Ramos (cell line): ENCODE measurements at regions not wholly inside any gene's neighbourhood (a gene's known extent, or its start where the extent isn't known, plus 50 kb on each side); places are given as distances from the start of the nearest gene placed in this dataset.
"Not testable (repeated sequence)": the region's sequence is repeated elsewhere in the genome, so short reads cannot be mapped to it uniquely, and the experiment has no call there.

Experiments used
- in situ Hi-C: fragments of 300-500 bp; cut with MboI; formaldehyde crosslinking; loops from one replicate; pipeline ENCODE4 v1.14.3; 2022; ENCODE audit warnings: low sequenced_read_pairs; ENCODE audit not compliant: unreplicated experiment

DNA sequence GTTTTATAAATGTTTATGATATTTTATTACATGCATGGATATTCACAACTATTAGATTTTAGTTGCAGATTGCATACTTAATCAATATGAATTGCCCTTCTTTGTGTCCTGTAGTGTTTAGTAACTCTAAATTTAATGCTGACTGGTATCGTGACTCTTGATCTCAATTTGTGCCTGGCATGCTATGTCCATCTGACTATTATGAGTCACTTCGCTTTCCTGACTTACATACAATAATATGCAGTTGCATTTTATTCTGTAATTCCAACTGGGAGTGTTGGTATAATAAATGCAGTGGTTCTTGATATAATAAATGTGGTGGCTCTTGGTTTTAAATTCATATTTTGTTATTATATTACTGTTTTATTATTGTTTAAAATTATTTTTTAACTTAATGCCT, 277.5 kb downstream of the LIG4 start:
- in situ Hi-C loops: no loop called here

DNA sequence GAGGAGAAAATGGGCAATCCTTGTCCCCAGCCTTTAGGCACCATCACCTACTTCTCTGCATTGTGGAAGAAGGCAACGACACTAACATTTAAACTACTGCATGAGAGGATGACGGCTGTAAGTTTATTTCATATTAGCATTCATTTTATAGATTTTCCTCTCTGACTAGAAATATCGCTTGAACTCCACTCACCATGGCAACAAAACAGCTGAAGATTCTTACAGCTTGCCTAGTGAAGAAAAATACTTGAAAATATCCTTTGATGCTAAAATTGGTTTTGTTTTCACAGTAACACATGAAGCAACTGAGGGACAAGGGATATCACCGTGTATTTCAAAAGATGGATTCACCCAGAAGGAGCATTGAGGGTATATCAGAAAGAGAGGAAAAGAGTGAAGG, 284.3 kb downstream of the LIG4 start:
- in situ Hi-C loops: no loop called here

DNA sequence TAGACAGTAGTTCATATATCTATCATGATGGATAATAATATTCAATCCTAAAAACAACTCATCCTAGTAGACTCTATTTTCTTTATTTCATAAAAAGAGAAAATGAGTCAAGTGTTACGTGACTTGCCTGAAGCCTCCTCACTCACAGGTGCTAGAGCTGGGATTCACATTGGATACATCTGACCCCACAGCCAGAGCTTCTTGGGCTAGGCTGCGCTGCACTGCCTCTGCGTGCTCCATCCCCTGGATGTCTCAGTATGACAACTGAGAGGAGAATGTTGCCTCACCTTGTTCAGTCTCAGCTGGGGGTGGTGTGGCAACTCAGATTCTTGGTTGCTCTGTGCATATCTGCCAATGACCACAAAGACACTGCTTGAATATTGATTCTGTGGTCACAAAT, 286.6 kb downstream of the LIG4 start:
- in situ Hi-C loops: no loop called here

DNA sequence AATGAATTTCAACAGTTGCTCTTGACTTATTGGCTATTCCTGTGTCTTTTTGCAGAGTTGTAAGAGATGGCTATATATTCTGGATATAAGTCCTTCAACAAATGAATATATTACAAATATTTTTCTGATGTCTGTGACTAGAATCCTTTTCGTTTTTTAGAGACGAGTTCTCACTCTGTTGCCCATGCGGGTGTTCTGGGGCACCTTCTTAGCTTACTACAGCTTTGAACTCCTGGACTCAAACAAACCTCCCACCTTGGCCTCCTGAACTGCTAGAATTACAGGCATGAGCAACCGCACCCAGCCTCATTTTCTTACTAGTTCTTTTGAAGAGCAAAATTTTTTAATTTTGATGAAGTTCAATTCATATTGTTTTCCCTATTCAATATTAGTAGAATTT, 287.8 kb downstream of the LIG4 start:
- in situ Hi-C loops: no loop called here

DNA sequence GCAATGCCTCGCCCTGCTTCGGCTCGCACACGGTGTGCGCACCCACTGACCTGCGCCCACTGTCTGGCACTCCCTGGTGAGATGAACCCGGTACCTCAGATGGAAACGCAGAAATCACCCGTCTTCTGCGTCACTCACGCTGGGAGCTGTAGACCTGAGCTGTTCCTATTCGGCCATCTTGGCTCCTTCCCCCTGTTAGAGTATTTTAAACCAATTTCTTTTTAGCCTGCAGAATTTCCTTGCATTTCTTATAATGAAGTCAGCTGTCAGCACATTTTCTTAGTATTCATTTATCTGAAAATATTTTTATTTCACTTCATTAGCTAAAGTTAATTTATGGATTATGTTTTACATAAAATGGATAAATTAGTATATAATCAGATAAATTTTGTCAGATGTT, 288.8 kb downstream of the LIG4 start:
- in situ Hi-C loops: not testable (repeated sequence)

DNA sequence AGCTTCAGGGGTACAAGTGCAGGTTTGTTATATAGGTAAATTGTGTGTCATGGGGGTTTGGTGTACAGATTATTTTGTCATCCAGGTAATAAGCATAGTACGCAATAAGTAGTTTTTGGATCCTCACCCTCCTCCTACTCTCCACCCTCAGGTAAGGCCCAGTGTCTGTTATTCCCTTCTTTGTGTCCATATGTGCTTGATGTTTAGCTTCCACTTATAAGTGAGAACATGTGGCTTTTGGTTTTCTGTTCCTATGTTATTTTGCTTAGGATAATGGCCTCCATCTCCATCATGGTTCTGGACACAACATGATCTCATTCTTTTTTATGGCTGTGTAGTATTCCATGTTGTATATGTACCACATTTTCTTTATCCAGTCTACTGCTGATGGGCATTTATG, 298.4 kb downstream of the LIG4 start:
- in situ Hi-C loops: not testable (repeated sequence)

DNA sequence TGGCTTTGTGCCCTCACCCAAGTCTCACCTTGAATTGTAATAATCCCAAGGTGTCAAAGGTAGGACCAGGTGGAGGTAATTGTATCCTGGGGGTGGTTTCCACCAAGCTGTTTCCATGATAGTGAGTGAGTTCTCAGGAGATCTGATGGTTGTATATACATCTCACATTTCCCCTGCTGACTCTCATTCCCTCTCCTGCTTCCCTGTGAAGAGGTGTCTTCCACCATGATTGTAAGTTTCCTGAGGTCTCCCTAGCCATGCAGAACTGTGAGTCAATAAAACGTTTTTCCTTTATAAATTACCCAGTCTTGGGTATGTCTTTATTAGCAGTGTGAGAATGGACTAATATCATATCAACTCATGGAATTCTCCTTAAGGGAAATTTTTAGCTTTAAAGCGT, 302.6 kb downstream of the LIG4 start:
- in situ Hi-C loops: no loop called here

DNA sequence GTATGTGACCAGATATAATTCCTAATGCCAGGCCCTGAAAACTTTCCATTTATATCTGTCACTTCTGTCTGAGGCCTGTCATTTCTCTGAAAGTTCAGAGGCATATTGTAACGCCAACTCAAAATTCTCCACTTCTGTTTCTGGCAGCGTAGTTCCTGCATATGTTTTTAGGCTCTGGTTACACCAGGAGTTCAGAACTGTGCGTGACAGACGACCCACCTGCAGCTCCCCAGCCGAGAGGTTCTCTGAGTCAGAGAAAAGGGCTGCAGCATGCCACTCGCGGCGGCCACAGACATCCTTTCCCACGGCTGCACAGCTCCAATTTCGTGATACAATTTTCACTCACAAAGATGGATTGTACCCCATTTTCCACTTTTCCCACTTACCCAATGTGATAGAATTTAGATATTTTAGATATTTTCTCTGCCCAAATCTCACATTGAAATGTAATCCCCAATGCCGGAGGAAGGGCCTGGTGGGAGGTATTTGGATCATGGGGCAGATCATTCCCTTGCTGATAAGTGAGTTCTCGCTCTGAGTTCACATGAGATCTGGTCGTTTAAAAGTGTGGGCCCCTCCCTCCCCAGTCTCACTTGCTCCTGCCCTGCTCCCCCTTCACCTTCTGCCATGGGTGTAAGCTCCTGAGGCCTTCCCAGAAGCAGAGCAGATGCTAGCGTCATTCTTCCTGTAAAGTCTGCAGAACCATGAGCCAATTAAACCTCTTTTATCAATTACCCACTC, 308.1 kb downstream of the LIG4 start:
- in situ Hi-C loops: no loop called here

DNA sequence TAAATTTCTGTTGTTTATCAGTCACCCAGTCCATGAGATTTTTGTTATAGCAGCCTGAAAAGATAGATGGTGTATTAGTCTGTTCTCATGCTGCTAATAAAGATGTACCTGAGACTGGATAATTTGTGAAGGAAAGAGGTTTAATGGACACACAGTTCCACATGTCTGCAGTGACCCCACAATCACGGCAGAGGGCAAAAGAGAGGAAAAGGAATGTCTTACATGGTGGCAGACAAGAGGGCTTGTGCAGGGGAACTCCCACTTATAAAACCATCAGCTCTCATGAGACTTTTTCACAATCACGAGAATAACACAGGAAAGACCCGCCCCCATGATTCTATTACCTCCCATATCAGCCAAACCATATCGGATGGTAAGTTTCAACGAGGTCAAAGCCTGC, 309.2 kb downstream of the LIG4 start:
- in situ Hi-C loops: no loop called here

DNA sequence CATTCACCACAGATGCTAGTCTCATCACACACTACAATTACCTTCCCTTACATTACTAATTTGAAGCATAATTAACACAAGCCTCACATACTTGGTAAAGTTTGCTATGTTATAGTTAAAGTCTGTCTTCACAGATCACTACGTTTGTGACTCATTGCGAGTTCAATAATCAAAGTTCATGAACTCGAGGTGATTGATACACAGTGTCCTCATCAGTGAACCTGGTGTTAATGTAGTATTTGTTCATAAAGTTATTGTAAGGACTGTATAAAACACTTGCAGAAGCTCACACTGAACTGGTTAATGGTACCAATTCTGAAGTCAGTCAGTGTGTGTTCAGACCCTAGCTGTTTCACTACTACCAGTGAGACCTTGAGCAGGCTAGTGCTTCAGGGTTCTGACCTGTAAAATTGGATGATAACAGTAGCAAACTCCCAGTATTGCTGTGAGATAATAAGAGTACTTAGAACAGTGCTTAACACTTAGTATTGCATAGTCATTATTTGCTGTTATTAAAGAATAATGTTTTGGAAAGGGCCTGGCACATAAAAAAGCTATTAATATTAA, 313.3 kb downstream of the LIG4 start:
- in situ Hi-C loops: no loop called here

DNA sequence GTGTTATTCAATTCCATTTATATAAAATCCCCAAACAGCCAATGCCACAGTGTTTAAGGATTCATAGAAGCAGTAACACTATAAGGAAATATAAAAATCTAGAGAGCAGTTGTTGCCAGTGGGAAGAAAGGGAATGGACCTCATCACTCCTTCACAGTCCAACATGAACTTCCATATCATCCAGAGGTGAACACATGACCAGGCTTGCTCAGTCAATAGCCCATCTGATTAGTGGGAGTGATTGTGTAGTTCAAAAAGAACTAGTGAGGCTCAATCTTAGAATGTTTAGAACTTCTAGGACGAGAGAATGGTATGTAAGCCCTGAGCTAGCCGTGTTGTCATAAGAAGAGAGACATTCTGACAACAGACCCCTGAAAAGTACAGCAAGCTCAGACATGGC, 314.1 kb downstream of the LIG4 start:
- in situ Hi-C loops: no loop called here

DNA sequence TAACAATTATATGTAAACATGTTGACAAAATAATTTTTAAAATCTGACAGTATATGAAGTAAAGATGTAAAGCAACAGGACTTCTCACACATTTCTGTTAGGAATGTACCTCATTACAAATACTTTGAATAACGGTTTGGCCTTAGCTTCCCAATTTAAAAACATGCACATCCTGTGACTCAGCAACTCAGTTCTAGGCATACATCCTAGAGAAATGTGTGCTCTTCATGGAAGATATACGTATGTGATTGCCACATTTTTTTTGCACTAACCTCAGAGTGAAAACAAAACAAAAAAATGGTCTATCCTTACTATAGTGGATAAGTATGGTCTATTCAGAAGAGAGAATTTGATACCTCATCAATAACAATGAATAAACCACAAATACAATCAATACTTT, 314.6 kb downstream of the LIG4 start:
- in situ Hi-C loops: no loop called here

DNA sequence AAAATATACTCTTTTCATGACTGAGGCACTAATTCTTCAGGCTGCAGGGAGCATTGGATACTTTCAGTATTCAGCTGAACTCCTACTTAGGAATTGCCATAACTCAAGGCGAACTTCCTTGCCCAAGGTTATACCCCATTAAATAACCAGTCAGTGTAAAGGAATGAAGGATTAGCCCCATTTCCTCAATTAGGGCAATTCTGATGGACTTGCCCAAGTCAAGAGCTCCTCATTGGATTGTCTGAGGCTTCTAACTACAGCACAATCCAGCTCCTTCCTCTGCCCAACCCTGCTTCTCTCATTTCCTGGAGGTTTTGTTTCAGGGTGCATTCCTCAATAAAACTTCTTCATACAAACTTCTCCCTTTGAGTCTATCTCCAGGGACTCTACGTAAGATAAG, 329.2 kb downstream of the LIG4 start:
- in situ Hi-C loops: no loop called here

DNA sequence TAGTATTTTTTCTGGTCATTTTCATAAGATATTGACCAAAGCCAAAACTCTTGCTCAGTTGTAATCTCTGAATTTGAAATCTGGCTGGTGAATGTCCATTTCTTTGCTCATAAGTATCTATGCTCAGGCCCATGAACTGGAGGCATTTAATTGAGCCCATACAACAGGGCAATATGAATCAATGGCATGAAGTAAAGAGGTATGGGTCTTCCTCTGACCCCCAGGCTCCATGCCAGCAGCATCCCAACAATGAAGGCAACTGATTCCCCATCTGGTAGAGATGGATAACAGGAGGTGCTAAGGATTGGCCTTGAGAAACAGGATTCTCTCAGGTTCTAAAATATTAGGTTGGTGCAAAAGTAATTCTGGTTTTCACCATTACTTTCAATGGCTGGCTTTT, 330.8 kb downstream of the LIG4 start:
- in situ Hi-C loops: no loop called here

DNA sequence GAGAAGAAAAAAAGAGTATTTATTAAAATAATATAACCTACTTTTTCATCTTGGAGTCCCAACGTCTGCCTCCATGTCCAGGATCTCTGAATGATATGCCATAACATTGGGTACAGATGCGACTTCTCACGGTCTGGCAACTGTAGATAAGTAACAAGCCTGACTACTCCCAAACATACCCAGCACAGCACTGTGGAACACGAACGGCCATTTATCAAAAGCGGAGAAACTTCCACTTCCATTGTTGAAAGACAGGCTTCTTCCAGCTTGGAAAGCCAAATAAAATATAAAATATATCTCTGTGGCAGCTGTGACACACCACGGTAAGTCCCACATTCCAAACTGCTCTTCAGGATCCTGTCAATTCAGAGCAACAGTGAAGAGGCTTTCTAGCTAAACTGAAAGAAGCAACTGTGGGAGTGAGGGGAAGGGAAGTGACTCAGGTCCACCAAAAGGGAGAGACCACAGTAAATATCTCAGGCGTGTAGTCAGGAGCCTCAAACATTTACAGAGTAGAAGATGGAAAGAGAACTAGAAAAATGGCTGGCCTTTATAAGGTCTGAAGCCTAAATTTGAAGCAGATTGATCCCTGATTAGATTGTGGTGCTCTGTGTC, 331.7 kb downstream of the LIG4 start:
- in situ Hi-C loops: no loop called here

DNA sequence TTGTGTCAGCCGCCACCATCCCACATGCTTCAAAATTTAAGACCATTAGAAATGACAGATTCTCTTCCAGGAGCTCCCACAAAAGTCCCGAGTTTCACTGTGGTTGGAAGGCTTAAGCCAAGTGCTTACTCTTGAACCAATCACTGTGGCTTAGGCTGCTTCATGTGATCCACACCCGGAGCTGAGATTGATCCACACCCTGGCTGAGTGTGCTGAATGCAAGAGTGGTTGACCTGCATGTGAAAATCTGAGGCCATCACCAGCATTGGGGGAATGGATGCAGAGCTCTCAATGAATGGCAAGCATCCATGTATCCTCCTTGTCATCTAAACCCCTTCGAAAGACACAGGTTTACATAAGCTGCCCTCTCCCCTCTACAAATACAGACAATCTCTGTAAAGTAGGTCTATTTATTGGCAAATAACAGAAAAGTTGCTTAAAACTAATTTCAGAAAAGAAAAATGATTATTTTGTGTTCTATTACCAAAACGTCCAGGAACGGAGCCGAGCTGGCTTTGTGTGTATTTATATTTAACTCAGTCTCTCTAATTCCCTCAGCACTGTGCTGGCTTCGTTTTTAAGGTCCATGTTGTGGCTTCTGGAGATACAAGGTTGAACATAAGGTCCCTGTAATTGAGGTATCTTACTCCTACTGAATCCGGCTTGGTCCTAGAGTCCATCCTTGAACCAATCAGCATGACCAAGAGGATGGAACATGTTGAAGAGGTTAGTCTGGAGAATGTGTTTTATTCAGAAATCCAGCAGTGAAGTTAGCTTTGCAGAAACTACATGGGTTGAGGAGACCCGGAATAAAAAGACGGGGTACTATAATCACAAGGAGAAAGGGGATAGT, 332.4 kb downstream of the LIG4 start:
- in situ Hi-C loops: no loop called here

DNA sequence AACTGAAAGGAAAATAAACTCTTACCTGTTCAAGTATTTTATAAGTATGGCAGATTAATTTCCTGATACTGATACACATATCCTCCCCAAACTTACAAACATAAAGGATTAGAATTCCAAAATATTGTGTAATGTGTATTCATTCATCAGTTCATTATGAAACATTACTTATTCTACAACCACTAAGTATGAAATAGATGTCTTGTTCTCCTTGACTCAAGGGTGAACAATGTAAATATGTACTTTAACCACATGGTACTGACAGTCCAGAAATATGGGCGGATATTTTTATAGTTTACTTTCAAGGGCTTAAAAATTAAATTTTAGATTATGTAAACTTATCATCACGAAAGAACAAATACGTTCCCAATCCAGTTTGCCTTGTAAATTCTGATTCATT, 334.0 kb downstream of the LIG4 start:
- in situ Hi-C loops: no loop called here

DNA sequence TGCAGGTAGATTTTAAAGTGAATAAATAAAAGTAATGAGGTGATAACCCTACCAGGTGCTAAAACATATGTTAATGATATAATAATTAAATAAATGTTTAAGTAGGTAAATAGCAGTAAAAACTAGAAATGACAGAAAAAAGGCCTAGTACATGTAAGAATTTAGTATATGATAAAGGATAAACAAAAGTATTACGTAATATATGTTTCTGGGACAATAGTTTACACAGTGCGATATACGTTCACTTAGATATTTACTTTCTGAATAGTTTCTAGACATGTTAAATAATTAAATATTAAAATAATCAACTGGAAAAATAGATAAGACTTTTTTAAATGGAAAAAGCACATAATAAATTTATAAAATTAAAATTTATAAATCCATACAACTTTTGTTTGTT, 340.9 kb downstream of the LIG4 start:
- in situ Hi-C loops: no loop called here

DNA sequence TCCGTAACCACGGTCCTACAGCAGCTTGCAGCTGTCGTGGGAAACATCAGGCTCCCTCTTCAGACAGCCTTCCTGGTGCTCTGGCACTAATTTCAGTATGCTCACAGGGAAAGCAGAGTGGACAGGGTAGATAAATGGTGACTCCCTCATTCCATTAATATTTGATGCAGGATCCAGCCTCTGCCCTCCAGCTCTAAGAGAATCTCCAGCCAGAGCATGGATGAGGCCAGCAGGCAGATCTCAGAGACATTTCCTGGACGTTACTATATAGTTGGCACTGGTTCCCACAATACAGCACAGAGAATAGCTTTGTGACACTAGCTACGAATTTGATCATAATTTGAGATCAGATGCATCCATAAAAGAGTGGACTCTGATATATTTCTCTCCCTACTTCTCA, 341.4 kb downstream of the LIG4 start:
- in situ Hi-C loops: no loop called here

DNA sequence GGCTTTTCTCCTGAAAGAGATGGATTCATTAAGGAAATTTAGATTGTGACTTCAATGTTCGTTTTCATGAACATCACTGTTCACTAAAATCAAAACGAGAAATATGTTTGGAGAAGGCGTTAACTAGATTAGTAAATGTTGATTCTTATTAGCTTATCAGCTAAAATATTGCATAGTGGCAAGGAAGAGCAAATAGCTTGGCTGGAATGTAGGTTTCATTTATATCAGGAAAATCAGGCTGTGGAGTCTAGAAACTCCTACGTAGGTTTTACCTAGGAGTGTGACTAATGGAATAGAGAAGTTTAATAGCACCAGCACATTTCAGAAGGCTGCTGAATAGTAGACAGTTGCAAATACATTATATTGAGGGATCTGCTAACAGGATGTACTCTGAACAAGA, 344.9 kb downstream of the LIG4 start:
- in situ Hi-C loops: no loop called here
